ENCODE measurements at regions not wholly inside any gene's neighbourhood (a gene's known extent, or its start where the extent isn't known, plus 50 kb on each side); places are given as distances from the start of the nearest gene placed in this dataset.

DNA sequence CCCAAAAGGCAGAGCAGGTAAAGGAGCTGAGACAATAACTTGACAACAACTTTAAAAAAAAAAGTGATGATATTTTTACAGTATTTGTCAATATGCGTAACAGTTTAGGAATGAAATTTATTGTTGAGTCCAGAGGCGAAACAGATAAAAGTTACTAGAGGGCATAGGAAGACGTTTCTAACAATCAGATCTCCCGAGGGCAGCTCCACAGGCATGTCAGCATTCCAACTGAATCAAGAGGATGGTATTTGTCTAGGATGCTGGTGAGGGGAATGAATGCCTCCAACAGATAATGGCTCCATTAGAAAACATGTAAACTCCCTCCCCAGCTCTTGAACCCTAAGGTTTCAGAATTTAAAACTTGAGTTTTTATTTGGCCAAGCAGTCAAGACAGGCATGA, 733.9 kb upstream of the SORCS1 start:
- POLR2A ChIA-PET: no interaction called here
- H3K4me3 ChIP-seq: no peak overlapping the region
- CTCF ChIA-PET: interaction anchor here (0.6 kb wide), 1 partner anchor 802 kb away, joined by 6 read pairs; no protein-coding TSS in a partner anchor
- no peak for ATAC-seq
- no peak overlapping the region for H3K4me2 ChIP-seq
- no peaks in the 10 kb centered on the region for H3K9me3 ChIP-seq
- H3K4me1 ChIP-seq: no peaks in the 10 kb centered on the region
- no peak overlapping the region for H3K27ac ChIP-seq
- DNase-seq (ENCODE audit: low read depth in 1 of 2, low spot score in 1 of 2): no peak
- 15% methylated on average over 4 of the region's 4 CpGs for WGBS (ENCODE audit: missing lambda C conversion rate)
- TF ChIP-seq POLR2A (IDR thresholded peaks at IDR 0.05; ENCODE audit: low read length) (no peak), KDM1A (IDR thresholded peaks at IDR 0.05; ENCODE audit: low read depth) (no peak), PHF8 (IDR thresholded peaks at IDR 0.05; ENCODE audit: borderline replicate concordance, low read depth) (no peak), KDM5A (IDR thresholded peaks at IDR 0.05) (no peak), ESRRA (IDR thresholded peaks at IDR 0.05; ENCODE audit: borderline replicate concordance, low read length) (no peak)
- TF ChIP-seq, protein P1, sequence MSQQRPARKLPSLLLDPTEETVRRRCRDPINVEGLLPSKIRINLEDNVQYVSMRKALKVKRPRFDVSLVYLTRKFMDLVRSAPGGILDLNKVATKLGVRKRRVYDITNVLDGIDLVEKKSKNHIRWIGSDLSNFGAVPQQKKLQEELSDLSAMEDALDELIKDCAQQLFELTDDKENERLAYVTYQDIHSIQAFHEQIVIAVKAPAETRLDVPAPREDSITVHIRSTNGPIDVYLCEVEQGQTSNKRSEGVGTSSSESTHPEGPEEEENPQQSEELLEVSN (IDR thresholded peaks at IDR 0.05; ENCODE audit: borderline replicate concordance, low read depth): no peak
- TF ChIP-seq, protein P2, sequence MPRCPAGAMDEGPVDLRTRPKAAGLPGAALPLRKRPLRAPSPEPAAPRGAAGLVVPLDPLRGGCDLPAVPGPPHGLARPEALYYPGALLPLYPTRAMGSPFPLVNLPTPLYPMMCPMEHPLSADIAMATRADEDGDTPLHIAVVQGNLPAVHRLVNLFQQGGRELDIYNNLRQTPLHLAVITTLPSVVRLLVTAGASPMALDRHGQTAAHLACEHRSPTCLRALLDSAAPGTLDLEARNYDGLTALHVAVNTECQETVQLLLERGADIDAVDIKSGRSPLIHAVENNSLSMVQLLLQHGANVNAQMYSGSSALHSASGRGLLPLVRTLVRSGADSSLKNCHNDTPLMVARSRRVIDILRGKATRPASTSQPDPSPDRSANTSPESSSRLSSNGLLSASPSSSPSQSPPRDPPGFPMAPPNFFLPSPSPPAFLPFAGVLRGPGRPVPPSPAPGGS (IDR thresholded peaks at IDR 0.05): no peak
- FAIRE-seq: no peak

DNA sequence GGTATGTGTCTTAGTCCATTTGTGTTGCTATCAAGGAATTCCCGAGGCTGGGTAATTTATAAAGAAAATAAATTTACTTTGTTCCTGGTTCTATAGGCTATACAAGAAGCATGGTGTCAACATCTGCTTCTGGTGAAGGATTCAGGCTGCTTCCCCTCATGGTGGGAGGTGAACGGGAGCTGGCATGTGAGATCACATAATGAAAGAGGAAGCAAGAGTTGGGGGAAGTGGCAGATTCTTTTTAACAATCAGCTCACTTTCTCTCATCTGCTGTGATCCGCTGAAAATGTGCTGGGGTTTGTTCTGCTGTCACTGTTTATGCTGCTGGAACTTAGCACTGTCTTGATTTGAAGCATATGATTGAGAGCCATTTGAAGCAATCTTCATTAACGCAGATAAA, 730.0 kb upstream of the SORCS1 start:
- Histone ChIP-seq H3K4me3 (no peak overlapping the region), H3K27ac (no peak overlapping the region), H3K9me3 (no peaks in the 10 kb centered on the region), H3K4me2 (no peak overlapping the region), H3K4me1 (no peaks in the 10 kb centered on the region)
- TF ChIP-seq, protein P1 (IDR thresholded peaks at IDR 0.05; ENCODE audit: borderline replicate concordance, low read depth): no peak
- TF ChIP-seq EHMT2 (IDR thresholded peaks at IDR 0.05; ENCODE audit: low read depth) (no peak), POLR2A (IDR thresholded peaks at IDR 0.05; ENCODE audit: low read length) (no peak)
- TF ChIP-seq, protein P3, sequence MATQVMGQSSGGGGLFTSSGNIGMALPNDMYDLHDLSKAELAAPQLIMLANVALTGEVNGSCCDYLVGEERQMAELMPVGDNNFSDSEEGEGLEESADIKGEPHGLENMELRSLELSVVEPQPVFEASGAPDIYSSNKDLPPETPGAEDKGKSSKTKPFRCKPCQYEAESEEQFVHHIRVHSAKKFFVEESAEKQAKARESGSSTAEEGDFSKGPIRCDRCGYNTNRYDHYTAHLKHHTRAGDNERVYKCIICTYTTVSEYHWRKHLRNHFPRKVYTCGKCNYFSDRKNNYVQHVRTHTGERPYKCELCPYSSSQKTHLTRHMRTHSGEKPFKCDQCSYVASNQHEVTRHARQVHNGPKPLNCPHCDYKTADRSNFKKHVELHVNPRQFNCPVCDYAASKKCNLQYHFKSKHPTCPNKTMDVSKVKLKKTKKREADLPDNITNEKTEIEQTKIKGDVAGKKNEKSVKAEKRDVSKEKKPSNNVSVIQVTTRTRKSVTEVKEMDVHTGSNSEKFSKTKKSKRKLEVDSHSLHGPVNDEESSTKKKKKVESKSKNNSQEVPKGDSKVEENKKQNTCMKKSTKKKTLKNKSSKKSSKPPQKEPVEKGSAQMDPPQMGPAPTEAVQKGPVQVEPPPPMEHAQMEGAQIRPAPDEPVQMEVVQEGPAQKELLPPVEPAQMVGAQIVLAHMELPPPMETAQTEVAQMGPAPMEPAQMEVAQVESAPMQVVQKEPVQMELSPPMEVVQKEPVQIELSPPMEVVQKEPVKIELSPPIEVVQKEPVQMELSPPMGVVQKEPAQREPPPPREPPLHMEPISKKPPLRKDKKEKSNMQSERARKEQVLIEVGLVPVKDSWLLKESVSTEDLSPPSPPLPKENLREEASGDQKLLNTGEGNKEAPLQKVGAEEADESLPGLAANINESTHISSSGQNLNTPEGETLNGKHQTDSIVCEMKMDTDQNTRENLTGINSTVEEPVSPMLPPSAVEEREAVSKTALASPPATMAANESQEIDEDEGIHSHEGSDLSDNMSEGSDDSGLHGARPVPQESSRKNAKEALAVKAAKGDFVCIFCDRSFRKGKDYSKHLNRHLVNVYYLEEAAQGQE (IDR thresholded peaks at IDR 0.05): no peak
- no peak for ATAC-seq
- CTCF ChIA-PET: no interaction called here
- FAIRE-seq: no peak
- no peak for DNase-seq (ENCODE audit: low read depth in 1 of 2, low spot score in 1 of 2)
- POLR2A ChIA-PET: no interaction called here
- 0% methylated on average over 4 of the region's 4 CpGs for WGBS (ENCODE audit: missing lambda C conversion rate)

DNA sequence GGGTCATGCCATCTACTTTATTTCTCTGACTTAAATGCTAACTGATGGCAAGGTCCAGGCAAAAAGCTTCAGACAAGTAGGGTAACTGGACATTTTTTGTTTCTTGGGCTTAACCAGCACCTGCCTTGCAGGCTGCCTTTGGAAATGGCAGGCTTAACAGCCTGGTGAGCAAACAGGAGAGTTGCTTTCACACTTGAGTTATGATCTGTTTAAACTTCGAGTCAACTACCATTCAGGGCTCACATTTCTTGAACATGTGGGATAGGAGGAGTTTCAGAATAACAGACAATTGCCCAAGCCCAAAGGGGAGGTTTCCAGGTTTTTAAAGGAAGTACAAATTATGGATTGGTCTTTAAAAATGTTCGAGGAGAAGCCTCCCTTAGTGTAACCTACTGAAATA, 724.6 kb upstream of the SORCS1 start:
- ChIA-PET CTCF (no interaction called here), POLR2A (no interaction called here)

More for the DNA sequence above, 724.6 kb upstream of the SORCS1 start:
- TF ChIP-seq TP53 (CRISPR knock-in tag; IDR thresholded peaks at IDR 0.05): no peak
- TF ChIP-seq SREBF2 (IDR thresholded peaks at IDR 0.05): no peak
- no peak for TF ChIP-seq KDM5A (IDR thresholded peaks at IDR 0.05)
- TF ChIP-seq HDAC2 (IDR thresholded peaks at IDR 0.05): no peak
- no peak for TF ChIP-seq EP300 (IDR thresholded peaks at IDR 0.05)
- TF ChIP-seq, protein P4, sequence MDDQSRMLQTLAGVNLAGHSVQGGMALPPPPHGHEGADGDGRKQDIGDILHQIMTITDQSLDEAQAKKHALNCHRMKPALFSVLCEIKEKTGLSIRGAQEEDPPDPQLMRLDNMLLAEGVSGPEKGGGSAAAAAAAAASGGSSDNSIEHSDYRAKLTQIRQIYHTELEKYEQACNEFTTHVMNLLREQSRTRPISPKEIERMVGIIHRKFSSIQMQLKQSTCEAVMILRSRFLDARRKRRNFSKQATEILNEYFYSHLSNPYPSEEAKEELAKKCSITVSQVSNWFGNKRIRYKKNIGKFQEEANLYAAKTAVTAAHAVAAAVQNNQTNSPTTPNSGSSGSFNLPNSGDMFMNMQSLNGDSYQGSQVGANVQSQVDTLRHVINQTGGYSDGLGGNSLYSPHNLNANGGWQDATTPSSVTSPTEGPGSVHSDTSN (IDR thresholded peaks at IDR 0.05): no peak
- no peak for TF ChIP-seq CEBPB (IDR thresholded peaks at IDR 0.05)
- no peak for TF ChIP-seq HOXA7 (CRISPR knock-in tag; IDR thresholded peaks at IDR 0.05)
- no peak for TF ChIP-seq CBX8 (IDR thresholded peaks at IDR 0.05)
- TF ChIP-seq, protein P5, sequence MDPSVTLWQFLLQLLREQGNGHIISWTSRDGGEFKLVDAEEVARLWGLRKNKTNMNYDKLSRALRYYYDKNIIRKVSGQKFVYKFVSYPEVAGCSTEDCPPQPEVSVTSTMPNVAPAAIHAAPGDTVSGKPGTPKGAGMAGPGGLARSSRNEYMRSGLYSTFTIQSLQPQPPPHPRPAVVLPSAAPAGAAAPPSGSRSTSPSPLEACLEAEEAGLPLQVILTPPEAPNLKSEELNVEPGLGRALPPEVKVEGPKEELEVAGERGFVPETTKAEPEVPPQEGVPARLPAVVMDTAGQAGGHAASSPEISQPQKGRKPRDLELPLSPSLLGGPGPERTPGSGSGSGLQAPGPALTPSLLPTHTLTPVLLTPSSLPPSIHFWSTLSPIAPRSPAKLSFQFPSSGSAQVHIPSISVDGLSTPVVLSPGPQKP (IDR thresholded peaks at IDR 0.05; ENCODE audit: low read depth, low read length): no peak
- TF ChIP-seq CHD4 (IDR thresholded peaks at IDR 0.05; ENCODE audit: borderline replicate concordance): no peak
- TF ChIP-seq, protein P6, sequence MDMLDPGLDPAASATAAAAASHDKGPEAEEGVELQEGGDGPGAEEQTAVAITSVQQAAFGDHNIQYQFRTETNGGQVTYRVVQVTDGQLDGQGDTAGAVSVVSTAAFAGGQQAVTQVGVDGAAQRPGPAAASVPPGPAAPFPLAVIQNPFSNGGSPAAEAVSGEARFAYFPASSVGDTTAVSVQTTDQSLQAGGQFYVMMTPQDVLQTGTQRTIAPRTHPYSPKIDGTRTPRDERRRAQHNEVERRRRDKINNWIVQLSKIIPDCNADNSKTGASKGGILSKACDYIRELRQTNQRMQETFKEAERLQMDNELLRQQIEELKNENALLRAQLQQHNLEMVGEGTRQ (IDR thresholded peaks at IDR 0.05): no peak
- TF ChIP-seq ZFP36 (IDR thresholded peaks at IDR 0.05; ENCODE audit: borderline replicate concordance, partially characterized antibody): no peak
- no peak for TF ChIP-seq JUNB (IDR thresholded peaks at IDR 0.05)
- no peak for TF ChIP-seq TFCP2L1 (CRISPR knock-in tag; IDR thresholded peaks at IDR 0.05)
- TF ChIP-seq BHLHE40 (IDR thresholded peaks at IDR 0.05; ENCODE audit: low read depth, low read length): no peak
- no peak for TF ChIP-seq ESRRA (IDR thresholded peaks at IDR 0.05; ENCODE audit: borderline replicate concordance, low read length)
- no peak for TF ChIP-seq FOSB (CRISPR knock-in tag; IDR thresholded peaks at IDR 0.05)
- TF ChIP-seq, protein P7, sequence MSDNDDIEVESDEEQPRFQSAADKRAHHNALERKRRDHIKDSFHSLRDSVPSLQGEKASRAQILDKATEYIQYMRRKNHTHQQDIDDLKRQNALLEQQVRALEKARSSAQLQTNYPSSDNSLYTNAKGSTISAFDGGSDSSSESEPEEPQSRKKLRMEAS (IDR thresholded peaks at IDR 0.05): no peak
- no peak for TF ChIP-seq RARB (CRISPR knock-in tag; IDR thresholded peaks at IDR 0.05)
- FAIRE-seq: no peak
- Histone ChIP-seq H3K4me1 (no peaks in the 10 kb centered on the region), H3K4me2 (no peak overlapping the region), H3K27ac (no peak overlapping the region), H3K9me3 (no peaks in the 10 kb centered on the region), H3K4me3 (no peak overlapping the region)
- no peak for DNase-seq (ENCODE audit: low read depth in 1 of 2, low spot score in 1 of 2)
- 0% methylated on average over 2 of the region's 2 CpGs for WGBS (ENCODE audit: missing lambda C conversion rate)
- no peak for ATAC-seq
